K562 (cell line): ENCODE measurements at regions not wholly inside any gene's neighbourhood (a gene's known extent, or its start where the extent isn't known, plus 50 kb on each side); places are given as distances from the start of the nearest gene placed in this dataset.
A peak's percentile ranks its signal among the peaks of the same experiment; 100 is the strongest.
"Not testable (repeated sequence)": the region's sequence is repeated elsewhere in the genome, so short reads cannot be mapped to it uniquely, and the experiment has no call there.

Experiments used
- ATAC-seq: fragments of 200-7000 bp; cut with Tn5 transposase; 3 replicates; pipeline ENCODE4 v1.9.1; 2020; ENCODE audit warnings: moderate library complexity
- BruUV-seq: library from RNA; stranded (reverse); fragments of 400-500 nt; replicated peaks from 2 replicates; lab custom pipeline; 2021; lab: Mats Ljungman, UMichigan
- CTCF ChIA-PET: fragments of 300-600 bp; formaldehyde crosslinking; extraction: SDS; loops from one replicate; lab custom pipeline; 2021; ENCODE audit warnings: low intra/inter-chr PET ratio; lab: Yijun Ruan, JAX
- POLR2A ChIA-PET: fragments of 300-600, 350-650 bp; sonication (Branson Sonifier 250); formaldehyde crosslinking; extraction: SDS; loops from one replicate; lab custom pipeline; 2021; ENCODE audit warnings: antibody characterized with exemption, inconsistent platforms; lab: Yijun Ruan, JAX
- DNase-seq, 4 experiments: peaks; one replicate each; pipeline versions ENCODE4 v3.0.0 to v3.0.0-alpha.2; 2011 to 2018; ENCODE audit warnings: low spot score in 3 of 4, mixed read lengths in 3 of 4; ENCODE audit errors: extremely low read depth in 1 of 4
- FAIRE-seq: peaks from 2 replicates; lab custom pipeline; 2011; peaks lifted over from hg19 to GRCh38; lab: Jason Lieb, UNC
- H2AFZ ChIP-seq: 2 replicates; pipeline ENCODE4 v1.6.0; 2011; ENCODE audit warnings: low read depth, low read length, control low read depth, inconsistent platforms
- H3K27ac ChIP-seq: fragments of 200-600 bp; 3 replicates; pipeline ENCODE4 v1.8.0; 2011; ENCODE audit warnings: low read depth, mild to moderate bottlenecking, control low read depth, inconsistent platforms, low read length, moderate library complexity, mixed read lengths; ENCODE audit errors: extremely low read depth
- H3K27me3 ChIP-seq, 2 experiments: fragments of 300-600 bp in 1 of 2; 2 replicates in 1 of 2; 3 replicates in 1 of 2; pipeline versions ENCODE4 v1.6.0 to v1.8.0; 2011; ENCODE audit warnings: inconsistent platforms in 2 of 2, low read length in 2 of 2, mild to moderate bottlenecking in 1 of 2, mixed read lengths in 1 of 2, moderate library complexity in 1 of 2; ENCODE audit not compliant: control insufficient read depth in 2 of 2, insufficient read depth in 2 of 2
- H3K36me3 ChIP-seq: fragments of 300-600 bp; 3 replicates; pipeline ENCODE4 v1.8.0; 2011; ENCODE audit warnings: mild to moderate bottlenecking, low read length, inconsistent platforms; ENCODE audit not compliant: control insufficient read depth, insufficient read depth
- H3K4me1 ChIP-seq, 2 experiments: fragments of 200-600 bp in 1 of 2; replicated peaks in 1 of 2; 2 replicates in 1 of 2; 3 replicates in 1 of 2; pipeline versions ENCODE4 v1.5.1 to v1.8.0; 2011; ENCODE audit warnings: inconsistent platforms in 2 of 2, low read length in 2 of 2, mild to moderate bottlenecking in 1 of 2, mixed read lengths in 1 of 2, moderate library complexity in 1 of 2; ENCODE audit not compliant: control insufficient read depth in 2 of 2, insufficient read depth in 2 of 2
- H3K4me2 ChIP-seq: 2 replicates; pipeline ENCODE4 v1.6.1; 2011; ENCODE audit warnings: low read length, control low read depth, inconsistent platforms, mixed read lengths; ENCODE audit not compliant: insufficient read depth
- H3K4me3 ChIP-seq: fragments of 200-600 bp; sonication (generic), shearing (Covaris generic); 2 replicates; pipeline ENCODE4 v1.5.1; 2016; ENCODE audit warnings: control low read depth, inconsistent platforms
- H3K79me2 ChIP-seq: fragments of 200-600 bp; 3 replicates; pipeline ENCODE4 v1.8.0; 2011; ENCODE audit warnings: low read length, inconsistent platforms; ENCODE audit not compliant: control insufficient read depth, insufficient read depth
- H3K9ac ChIP-seq, 2 experiments: 2 replicates each; pipeline versions ENCODE4 v1.6.0 to v1.6.1; 2011; ENCODE audit warnings: low read depth in 2 of 2, low read length in 2 of 2, control low read depth in 1 of 2, inconsistent platforms in 1 of 2, mild to moderate bottlenecking in 1 of 2, mixed read lengths in 1 of 2; ENCODE audit not compliant: insufficient read depth in 1 of 2
- H3K9me1 ChIP-seq: one replicate; pipeline ENCODE4 v1.6.0; 2011; ENCODE audit warnings: inconsistent platforms, mild to moderate bottlenecking, low read length, moderate library complexity; ENCODE audit not compliant: control insufficient read depth, insufficient read depth
- H3K9me3 ChIP-seq: replicated peaks from 2 replicates; pipeline ENCODE4 v1.5.1; 2011; ENCODE audit warnings: low read depth, low read length, inconsistent platforms; ENCODE audit not compliant: control insufficient read depth, insufficient read depth
- H4K20me1 ChIP-seq: replicated peaks from 2 replicates; pipeline ENCODE4 v1.6.1; 2011; ENCODE audit warnings: low read length, inconsistent platforms, mixed read lengths; ENCODE audit not compliant: control insufficient read depth, insufficient read depth
- CTCF ChIP-seq, 3 experiments: IDR thresholded peaks in 2 of 3; conservative IDR thresholded peaks in 1 of 3; 2 replicates each; pipeline ENCODE4 v1.5.1; 2011 to 2012; ENCODE audit warnings: low read length in 3 of 3, mild to moderate bottlenecking in 3 of 3, control low read depth in 2 of 3, improper control_type of control experiment in 1 of 3, inconsistent platforms in 1 of 3, low read depth in 1 of 3, mixed read lengths in 1 of 3, moderate library complexity in 1 of 3; ENCODE audit not compliant: insufficient read depth in 2 of 3
- WGBS: fragments of 100-300 bp; shearing (Covaris generic); methylation state at CpG from one replicate; pipeline ENCODE4 v1.1.6; 2016; ENCODE audit warnings: low coverage, mixed read lengths; ENCODE audit not compliant: insufficient coverage; ENCODE audit errors: missing lambda C conversion rate; 5-methylcytosine and 5-hydroxymethylcytosine counted together
- in situ Hi-C: fragments of 300-500 bp; cut with MboI; formaldehyde crosslinking; loops from 4 replicates; pipeline ENCODE4 v1.15.0; 2018; ENCODE audit warnings: inconsistent platforms, mixed read lengths
- intact Hi-C: fragments of 100-400 bp; cut with micrococcal nuclease; formaldehyde crosslinking; loops from 2 replicates; pipeline ENCODE4 v1.14.2; 2022

GRCh38 chr2:90239769-90240168, 1548.3 kb downstream of the RPIA start:
- H3K36me3 ChIP-seq, H3K9ac ChIP-seq, H3K4me2 ChIP-seq, H3K79me2 ChIP-seq, H3K9me3 ChIP-seq, H3K4me3 ChIP-seq, CTCF ChIA-PET, H3K4me1 ChIP-seq, in situ Hi-C loops, H2AFZ ChIP-seq, BruUV-seq, POLR2A ChIA-PET, ATAC-seq, H4K20me1 ChIP-seq, DNase-seq, H3K9me1 ChIP-seq, FAIRE-seq, H3K27me3 ChIP-seq, intact Hi-C loops, H3K27ac ChIP-seq: not testable (repeated sequence)
- TF ChIP-seq CTCF (IDR thresholded peaks at IDR 0.05 in 2 of 3, conservative IDR thresholded peaks at IDR 0.05 in 1 of 3; ENCODE audit: insufficient read depth in 2 of 3, low read depth in 1 of 3, low read length in 3 of 3), result peak in 1 of 3 experiments; percentile 32; a peak in 3 of 6 replicates
- 0% methylated on average over 2 of the region's 6 CpGs for WGBS

GRCh38 chr2:90244902-90245765, 1553.7 kb downstream of the RPIA start:
- in situ Hi-C loops, DNase-seq, FAIRE-seq, H3K9me3 ChIP-seq, intact Hi-C loops, H3K9ac ChIP-seq, H3K27me3 ChIP-seq, H3K4me1 ChIP-seq, ATAC-seq, H3K4me2 ChIP-seq, H3K27ac ChIP-seq, H3K4me3 ChIP-seq, H2AFZ ChIP-seq, H3K79me2 ChIP-seq, POLR2A ChIA-PET, H3K9me1 ChIP-seq, H4K20me1 ChIP-seq, H3K36me3 ChIP-seq, BruUV-seq, CTCF ChIA-PET: not testable (repeated sequence)
- WGBS, result 4% methylated on average over 9 of the region's 94 CpGs

GRCh38 chr2:90248400-90248799, 1556.9 kb downstream of the RPIA start:
- H3K4me3 ChIP-seq, H3K9me3 ChIP-seq, FAIRE-seq, in situ Hi-C loops, H3K36me3 ChIP-seq, H3K79me2 ChIP-seq, intact Hi-C loops, H3K4me1 ChIP-seq, BruUV-seq, H3K27ac ChIP-seq, H3K9ac ChIP-seq, H2AFZ ChIP-seq, H3K9me1 ChIP-seq, H4K20me1 ChIP-seq, CTCF ChIA-PET, ATAC-seq, POLR2A ChIA-PET, H3K4me2 ChIP-seq, DNase-seq, H3K27me3 ChIP-seq: not testable (repeated sequence)
- WGBS, result 46% methylated on average over 6 of the region's 14 CpGs
